C1 segment of cervical spinal cord (tissue), 14 donors: ENCODE measurements at regions not wholly inside any gene's neighbourhood (a gene's known extent, or its start where the extent isn't known, plus 50 kb on each side); places are given as distances from the start of the nearest gene placed in this dataset.
A peak's percentile ranks its signal among the peaks of the same experiment; 100 is the strongest.

Experiments used
- DNase-seq, 14 donors: peaks; one replicate each; lab custom pipeline; 2025; lab: John Stamatoyannopoulos, UW

DNA sequence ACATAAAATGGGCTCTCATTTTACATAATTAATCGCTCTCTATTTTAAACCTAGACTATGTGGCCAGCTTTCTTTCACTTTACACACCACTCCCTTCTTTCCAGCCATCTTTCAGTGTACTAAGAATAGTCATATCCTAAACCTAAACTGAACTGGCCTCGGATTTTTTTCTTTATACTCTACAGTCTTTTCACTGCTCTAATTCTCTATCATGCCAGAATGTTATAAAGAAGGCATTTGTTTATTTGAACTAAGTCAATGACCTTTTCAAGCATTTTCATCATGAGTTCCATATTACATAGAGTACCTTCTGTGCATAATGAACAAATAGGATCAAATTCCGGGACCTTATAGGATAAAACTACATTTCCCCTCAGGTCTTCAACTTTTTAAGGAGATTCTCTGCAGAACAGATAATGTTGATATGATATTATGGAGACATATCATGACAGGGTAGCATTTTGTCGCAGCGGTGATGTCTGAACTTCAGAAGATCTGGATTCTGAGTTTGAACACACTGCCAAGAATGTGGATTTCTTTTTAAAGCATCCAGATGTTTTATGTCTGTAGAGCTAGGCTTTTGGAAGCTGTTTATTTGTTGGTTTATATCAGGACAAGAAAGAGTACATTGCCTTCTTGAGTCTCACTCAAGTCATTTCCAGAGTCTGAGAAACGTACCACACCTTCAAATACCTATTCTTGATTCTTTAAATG, 1047.3 kb downstream of the MCTP2 start:
- DNase-seq: no peak

DNA sequence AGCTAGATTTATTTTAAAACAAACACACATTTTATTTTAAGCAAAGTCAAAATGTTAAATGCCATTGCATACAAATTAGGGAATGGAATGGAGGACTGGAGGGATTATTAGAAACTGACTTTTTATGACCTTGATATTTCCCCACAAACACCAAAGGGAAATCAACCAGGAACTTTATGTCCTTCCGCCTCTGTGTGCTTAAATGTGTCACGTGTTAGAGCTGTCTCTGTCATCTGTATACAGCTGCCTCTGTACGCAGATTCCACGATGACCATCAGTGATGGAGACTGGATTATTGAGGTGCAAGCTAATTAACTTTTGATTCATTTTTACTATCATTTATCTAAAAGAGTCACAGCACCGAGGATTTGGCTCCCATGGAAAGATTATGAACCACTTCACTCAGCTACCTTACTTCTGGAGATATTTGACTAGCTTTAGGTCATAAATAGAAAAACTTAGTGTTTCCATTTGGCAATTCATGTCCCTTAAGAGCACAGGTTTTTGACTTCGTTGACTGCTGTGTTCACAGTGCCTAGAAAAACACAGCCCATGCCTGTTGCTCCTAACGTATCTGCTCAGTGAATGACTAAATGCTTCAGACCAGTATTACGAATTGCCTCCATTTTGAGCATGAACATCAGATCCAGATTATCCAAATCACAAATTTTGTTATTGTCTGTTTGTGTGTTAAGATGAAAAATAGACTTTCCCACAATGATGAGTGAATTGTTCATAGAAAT, 1048.1 kb downstream of the MCTP2 start:
- DNase-seq: no peak

DNA sequence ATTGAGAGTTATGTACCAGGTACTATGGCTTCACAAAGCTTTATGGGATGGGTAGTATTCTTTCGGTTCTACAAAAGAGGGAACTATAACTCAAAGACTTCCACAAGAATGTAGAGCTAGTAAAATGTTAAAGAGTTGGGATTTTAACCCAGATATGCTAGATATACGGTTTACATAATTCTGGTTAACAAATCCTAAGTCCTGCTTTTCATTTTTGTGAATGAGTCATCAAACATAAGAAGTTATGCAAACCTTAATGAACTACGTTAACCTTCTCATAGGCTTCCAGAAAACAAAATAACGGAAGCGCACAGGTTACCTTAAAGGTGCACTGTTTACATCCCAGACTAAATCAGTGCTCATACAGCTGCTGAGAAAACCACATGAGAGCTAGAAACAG, 1049.3 kb downstream of the MCTP2 start:
- DNase-seq: no peak

DNA sequence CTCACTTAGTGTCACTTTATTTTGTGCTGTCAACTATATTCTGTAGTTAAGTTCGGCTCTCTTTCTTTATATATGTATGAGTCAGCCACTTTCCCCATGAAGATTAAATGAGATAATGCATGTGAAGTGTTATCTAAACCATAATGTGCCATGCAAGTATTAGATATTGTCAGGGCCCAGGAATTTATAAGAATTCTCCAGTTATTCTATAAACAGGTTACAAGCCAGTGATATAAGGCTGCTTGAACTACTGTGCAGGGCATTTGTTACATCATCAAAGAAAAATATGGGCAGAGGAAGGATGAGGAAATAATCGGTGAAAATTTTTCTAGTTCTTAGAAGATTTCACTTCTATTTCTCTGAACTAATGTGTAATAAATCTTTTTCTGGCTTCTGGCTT, 1049.0 kb upstream of the NR2F2 start:
- no peak for DNase-seq

DNA sequence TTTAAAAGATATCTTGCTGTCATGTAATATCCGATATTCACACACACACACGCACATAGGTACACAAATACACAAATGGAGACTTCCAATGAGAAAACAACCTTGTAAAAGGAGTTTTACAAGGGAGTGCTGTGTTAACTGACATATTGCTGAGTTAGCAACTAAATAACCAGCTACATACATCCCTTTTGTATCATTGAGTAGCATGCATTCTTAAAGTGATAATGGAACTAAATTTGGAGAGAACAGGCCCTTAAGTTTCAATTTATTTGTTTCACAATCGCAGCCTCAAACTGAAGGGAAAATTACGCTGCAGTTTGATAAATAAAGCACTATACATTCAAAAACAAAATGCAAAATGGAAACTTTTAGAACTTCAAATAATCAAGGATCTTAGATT, 1046.0 kb upstream of the NR2F2 start:
- DNase-seq: no peak

DNA sequence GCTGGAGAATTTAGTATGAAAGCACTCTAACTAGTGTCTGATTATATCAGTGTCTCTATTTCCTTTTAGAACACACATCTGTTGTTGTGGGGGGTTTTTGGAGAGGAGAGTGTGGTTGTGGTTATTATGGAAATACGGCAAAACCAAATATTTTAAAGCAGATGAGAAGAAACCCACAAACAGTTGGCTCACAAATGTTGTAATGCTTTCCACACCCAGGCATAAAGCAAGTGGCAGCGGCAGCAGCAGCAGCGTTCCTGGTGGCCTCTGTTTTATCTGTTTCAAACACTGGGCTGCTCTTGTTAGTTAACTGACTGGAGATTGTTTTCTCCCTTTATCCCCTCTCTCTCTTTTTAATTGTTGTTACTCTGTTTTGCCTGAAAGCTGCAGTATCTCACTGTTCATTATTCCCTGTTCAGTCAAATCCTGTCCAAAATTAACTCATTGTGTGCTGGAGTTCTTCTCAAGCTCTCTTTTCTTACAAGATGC, 1045.5 kb upstream of the NR2F2 start:
- no peak for DNase-seq

DNA sequence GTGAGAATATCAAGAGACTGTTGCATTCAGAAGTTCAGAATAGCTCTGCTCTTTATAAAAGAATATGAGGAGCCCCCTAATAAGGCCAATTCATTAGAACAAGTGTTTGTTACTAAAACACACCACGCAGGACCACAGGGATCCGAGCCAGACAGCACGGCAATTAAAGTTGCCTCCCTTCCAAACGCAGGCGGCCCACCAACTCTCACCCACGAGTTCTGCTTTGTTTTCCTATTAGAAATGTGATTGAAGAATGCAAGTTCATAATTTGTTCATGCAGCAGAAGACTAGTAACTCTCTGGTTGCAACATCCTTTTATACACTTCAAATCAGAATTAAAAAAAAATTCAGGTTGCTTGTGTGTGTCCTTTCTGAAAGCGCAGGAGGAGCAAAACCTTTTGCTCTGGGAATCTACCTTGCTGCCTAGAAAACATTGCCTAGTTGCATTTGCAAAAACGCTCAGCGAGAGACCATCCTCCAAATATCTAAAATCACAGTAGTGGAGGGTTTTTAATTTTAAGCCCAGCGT, 1044.1 kb upstream of the NR2F2 start:
- no peak for DNase-seq

DNA sequence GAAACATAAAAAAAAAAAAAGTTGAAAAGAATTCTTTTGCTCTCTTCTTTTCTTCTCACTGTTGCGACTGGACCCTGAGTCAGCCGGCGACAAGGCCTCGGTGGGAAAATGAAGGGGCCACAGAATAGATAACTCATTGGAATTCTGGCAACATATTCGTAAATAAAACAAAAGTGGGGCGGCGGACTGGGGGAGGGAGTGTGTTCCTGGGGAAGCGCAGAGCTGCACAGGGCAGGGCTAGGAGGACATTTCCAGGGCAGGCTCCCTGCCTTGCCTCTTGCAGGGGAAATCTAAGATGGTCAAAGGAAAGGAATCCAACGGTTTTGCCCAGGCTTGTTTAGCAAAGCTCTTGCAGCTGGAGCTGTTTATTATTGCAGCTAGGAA, 1042.8 kb upstream of the NR2F2 start:
- no peak for DNase-seq

DNA sequence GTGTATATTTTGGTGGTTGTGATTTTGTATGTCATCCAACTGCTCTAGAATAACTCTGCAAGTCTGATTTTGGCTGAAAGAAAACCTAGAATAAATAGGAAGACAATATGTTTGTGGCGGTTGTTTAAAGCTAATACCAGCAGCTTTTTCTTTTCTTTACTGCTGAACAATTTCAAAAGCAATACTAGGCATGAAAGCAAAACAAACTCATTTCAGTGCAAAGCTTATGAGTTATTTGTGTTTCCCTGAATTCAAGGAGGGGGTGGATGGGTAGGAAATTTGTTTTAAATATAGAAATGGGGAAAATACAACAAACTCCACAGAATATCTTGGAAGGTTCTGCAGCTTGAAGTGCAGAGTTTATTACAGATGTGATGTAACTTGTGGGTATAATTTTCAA, 1041.9 kb upstream of the NR2F2 start:
- DNase-seq: no peak

DNA sequence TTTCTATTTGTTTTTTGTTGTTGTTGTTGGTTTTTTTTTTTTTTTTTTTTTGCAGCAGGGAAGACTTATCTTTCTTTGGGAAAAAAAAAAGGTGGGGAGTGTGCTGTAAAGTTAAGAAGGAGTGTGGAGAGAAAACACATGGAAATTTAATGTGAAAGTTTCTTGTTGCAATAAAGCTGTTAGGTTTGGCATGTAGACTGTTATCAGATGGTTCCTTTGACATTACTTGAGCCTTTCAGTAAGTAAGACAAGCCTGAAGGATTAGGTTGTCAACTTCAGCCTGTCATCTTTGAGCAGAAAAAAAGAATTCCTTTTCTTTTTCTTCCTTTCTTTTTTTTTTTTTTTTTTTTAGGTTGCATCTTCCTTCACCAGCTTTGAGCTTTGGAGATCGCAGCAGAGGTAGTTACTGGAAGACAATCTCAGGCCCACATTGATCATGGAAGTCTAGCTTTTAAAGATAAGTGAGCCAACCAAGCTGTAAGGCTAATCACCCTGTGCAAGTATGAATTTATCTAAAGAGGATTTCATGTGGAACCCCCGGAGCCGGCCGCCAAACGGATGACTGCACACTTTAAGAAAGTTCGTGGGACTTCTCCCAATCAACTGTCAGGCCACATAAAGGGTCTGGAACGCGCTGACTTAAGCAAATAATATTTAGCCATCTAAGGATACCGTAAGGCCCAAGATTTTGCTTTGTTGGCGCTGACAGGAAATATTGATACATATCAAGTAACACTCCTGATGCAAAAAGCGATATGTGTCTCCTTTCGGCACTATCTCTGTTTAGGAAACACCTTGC, 1040.1 kb upstream of the NR2F2 start:
- DNase-seq: no peak

DNA sequence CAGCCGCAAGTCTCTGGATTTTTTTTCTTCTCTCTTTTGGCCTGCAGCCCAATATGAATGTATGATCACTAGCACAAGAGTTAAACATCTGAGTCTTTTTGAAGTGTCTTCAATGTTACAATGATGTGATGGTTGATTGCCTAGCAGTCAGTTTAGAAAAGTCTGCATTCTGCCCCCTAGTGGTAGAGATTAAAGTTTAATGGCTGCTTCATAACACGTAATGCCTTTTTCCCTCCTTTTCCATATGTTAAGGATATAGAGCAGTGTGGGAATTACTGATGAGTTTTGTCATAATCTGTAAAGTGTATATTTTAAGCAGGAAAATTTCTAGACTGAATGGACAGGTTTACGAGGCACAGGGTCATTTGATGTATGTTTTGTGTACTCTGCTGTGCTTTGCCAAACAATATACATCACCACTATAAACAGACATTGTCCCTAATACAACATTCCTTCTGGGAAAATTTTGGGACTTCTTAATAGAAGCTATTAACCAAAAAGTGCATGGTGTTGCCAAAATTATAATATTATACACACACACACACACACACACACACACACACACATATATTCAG, 1038.5 kb upstream of the NR2F2 start:
- peak in 1 of 14 donors; percentile 6 for DNase-seq

DNA sequence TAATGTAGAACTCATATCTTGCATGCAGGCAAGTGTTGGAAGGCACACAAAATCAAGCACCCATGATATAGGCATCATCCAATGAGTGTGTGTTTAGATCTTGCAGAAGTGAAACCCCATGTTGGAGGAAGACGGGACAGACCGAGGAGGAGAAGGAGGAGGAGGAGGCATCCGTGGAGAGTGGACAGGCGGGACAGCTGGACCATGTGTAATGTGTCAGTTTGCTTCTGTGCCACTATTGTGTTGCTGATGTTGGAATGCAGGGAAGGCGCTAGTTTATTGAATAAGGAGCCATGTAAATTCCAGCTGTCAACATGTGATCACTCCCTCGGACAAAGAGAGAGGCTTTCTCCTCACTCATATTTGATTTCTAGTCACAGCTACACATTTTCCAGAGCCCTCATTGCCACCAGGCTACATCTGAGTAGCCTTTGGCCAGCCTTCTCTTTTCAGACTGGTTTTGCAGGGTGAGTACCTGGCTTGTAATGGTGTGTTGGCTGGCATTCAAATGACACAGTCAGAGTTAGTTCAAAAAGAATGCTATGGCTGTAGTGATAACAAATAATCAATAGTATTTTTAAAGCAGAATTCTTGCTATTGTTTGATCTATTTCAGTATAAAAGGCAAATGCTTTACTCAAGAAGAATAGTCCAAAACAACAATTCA, 1037.6 kb upstream of the NR2F2 start:
- DNase-seq: peak in 2 of 14 donors; percentile 1 to 38

DNA sequence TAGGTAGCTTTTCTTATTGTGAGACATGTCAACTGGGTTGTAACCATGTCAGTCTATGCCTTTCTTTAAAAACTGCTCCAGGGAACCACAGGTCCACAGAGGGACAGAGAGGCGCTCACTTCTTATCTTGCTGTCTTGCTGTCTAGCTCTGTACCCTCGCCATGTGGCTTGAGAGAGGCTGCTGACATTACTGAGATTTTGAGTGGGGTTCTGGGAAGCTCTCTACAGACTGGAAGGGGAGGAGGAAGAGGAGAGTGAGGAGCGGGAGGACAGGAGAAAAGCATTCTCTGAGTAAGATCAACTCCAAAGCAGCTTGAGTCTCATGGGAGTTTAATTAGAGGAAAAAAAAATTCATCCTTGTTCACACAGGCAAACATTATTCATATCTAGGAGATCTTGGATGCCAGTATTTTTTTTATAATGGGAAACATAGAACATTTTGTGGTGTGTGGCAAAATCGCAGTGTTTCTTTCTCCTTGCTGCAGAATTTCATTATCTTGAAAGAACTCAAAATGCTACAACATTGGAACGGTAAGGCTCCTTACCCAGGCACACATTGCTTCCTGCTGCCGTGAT, 1037.0 kb upstream of the NR2F2 start:
- DNase-seq: no peak

DNA sequence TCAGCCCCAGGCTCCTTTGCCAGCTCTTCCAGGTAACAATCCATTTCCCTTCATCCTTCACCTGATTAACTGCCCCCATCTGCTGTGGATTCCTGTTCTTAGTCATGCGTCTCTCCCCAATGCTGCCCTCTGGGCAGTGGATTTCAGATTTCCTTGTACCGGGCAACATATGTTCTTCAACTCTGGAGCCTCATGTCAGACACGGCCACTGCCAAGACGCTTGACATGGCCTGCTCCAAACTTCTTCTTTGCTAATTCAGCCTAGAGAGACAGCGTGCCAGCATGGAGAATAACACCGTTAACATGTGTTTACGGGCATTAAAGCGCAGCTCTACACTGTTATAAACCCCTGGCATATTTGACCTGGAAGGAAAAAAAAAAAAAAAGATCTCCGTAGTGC, 1035.1 kb upstream of the NR2F2 start:
- DNase-seq: no peak

DNA sequence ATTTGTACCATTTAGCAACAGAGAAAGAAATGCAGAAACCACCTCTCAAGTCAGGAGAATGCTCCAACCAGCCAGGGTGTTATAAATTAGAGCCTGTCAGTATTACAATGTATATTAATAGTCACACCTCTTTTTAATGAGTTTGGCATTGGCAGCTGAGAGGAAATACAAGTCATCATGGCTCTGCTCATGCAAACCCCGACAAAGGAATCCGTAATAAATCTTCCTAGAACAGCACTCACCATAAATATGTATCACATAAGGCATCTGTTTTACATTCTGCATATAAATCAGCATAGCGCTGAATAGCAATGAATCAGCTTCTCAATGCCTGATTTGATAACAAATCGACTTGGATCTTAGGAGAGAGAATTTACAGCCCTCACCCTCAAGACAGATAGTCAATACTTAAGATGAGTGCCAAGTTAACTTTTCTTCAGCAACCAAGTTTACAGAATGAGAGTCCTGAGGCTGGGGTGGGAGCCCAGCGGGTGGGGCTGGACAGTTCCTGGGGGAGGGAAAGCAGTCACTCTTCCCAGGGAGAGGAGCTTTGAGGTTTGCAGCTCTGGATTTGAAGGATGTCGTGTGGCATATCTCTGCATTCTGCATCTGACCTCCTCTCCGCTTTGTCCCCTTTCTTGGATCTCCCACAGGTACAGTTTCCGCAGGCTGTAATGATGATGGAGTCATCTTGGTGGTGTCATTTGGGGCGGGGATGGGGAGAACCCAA, 1034.4 kb upstream of the NR2F2 start:
- no peak for DNase-seq

DNA sequence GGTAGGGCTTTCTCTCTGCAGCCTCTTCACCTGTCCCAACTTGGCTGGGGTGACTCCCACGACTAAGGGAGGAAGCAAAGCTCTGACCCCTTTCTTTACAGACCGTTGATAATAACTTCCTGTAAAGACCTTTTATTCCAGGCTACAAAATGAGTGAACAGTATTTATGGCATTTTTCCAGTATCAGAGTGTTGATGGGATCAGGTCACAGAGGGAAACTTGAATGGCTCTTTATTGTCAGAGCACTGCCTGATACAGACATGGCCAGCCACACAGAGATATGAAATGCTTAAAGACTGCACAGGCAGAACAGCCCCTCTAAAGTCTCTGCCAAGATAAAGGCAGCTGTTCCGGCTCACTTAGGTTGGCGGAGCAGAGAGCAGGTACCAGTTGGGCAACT, 1033.9 kb upstream of the NR2F2 start:
- DNase-seq: no peak

DNA sequence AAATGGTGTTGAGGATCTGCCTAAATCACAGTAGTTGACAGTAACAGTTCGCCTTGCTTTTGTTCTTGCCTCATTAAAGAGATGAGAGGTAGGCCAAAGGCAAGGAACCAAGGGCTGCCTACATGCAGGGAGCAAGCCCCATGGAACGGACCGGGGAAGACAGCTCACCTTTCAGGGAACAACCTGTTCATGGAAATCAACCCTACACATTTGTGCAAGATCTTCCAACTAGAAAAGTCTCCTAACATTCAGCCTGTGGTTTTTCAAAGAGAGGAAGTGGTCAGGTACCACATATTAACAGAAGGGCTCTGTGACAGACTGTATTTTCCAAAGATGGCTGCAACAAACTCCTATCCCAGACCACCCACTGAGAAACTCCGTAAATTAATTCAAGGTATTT, 1031.8 kb upstream of the NR2F2 start:
- no peak for DNase-seq

DNA sequence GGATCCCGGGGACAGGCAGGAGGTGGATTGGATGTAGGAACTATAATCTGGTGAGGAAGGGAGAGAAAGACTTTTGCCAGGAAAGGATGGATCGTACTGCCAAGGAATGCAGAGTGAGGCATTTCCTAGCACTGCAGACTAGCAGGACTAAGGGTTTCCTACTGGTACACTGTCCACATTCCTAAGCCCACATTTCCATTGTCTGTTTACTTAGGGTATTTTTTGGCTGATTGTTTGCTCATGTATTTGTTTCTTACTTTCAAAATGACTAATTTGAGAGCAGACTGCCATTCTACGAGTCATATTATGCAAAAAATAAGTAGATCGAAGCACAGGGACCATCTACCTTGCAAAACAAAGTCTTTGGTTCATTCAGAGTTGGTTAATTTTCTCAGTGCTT, 1029.5 kb upstream of the NR2F2 start:
- no peak for DNase-seq

DNA sequence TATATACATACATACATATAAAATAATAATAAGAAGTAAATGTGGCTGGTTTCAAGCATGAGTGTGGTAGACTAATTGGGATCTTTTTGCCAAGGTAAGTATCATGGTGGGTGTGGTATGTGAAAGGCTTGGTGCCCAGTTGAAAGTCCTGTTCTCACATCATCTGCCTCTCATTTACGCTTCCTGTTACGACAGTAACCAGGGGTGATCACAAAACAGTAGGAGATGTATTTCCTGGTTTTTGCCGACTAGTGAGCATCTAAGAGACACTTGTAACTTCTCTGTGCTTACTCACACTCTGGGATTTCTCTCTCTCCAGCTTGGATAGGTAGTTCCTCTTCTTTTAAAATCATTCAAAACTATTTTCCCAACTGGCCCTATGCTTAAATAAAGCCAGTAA, 1028.3 kb upstream of the NR2F2 start:
- DNase-seq: no peak

DNA sequence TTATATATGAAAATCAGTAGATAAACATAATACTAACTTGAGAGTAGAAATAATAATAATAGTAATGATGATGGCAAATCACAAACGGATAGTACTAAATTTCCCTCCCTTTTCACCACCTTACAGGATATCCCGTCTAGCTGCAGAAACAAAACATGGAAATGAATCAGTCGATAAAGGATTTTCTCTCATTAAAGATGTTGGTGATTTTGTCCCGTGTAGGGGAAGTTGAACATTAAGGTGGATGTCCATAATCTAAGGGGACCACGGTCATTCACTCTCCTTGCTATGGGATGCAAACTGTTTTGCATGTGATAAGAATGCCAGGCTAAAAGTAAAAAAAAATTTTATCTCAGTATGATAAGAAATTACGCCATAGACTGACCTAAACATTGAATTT, 1027.7 kb upstream of the NR2F2 start:
- DNase-seq: no peak
